Mesothelial cell of epicardium (in vitro differentiated cells): ENCODE measurements at regions not wholly inside any gene's neighbourhood (a gene's known extent, or its start where the extent isn't known, plus 50 kb on each side); places are given as distances from the start of the nearest gene placed in this dataset.

Experiments used
- DNase-seq, 2 experiments: peaks; one replicate each; pipeline ENCODE4 v3.0.0; 2021; ENCODE audit warnings: low spot score in 2 of 2; ENCODE audit not compliant: unreplicated experiment in 2 of 2
- H3K27ac Mint-ChIP-seq: 2 replicates; pipeline ENCODE4 v1.8.0; 2021; ENCODE audit warnings: mixed read lengths
- H3K27me3 Mint-ChIP-seq: 2 replicates; pipeline ENCODE4 v1.8.0; 2021; ENCODE audit warnings: low read depth, mixed read lengths
- H3K36me3 Mint-ChIP-seq: 2 replicates; pipeline ENCODE4 v1.8.0; 2021; ENCODE audit warnings: mixed read lengths
- H3K4me1 Mint-ChIP-seq: 2 replicates; pipeline ENCODE4 v1.8.0; 2021; ENCODE audit warnings: mixed read lengths
- H3K4me3 Mint-ChIP-seq: 2 replicates; pipeline ENCODE4 v1.8.0; 2021; ENCODE audit warnings: mild to moderate bottlenecking, moderate library complexity, mixed read lengths
- H3K9me3 Mint-ChIP-seq: 2 replicates; pipeline ENCODE4 v1.8.0; 2021; ENCODE audit warnings: mixed read lengths
- TF ChIP-seq, protein P1 (sequence below): fragments of 200-600 bp; sonication (generic); IDR thresholded peaks from one replicate; pipeline ENCODE4 v1.5.0; 2021; ENCODE audit warnings: antibody characterized with exemption; ENCODE audit not compliant: unreplicated experiment

GRCh38 chr3:132119531-132119930 lies 84.7 kb upstream of the CPNE4 start:
- H3K4me1 Mint-ChIP-seq = no peaks in the 10 kb centered on the region
- H3K4me3 Mint-ChIP-seq = no peak overlapping the region
- TF ChIP-seq, protein P1, sequence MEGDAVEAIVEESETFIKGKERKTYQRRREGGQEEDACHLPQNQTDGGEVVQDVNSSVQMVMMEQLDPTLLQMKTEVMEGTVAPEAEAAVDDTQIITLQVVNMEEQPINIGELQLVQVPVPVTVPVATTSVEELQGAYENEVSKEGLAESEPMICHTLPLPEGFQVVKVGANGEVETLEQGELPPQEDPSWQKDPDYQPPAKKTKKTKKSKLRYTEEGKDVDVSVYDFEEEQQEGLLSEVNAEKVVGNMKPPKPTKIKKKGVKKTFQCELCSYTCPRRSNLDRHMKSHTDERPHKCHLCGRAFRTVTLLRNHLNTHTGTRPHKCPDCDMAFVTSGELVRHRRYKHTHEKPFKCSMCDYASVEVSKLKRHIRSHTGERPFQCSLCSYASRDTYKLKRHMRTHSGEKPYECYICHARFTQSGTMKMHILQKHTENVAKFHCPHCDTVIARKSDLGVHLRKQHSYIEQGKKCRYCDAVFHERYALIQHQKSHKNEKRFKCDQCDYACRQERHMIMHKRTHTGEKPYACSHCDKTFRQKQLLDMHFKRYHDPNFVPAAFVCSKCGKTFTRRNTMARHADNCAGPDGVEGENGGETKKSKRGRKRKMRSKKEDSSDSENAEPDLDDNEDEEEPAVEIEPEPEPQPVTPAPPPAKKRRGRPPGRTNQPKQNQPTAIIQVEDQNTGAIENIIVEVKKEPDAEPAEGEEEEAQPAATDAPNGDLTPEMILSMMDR = no peak
- H3K27ac Mint-ChIP-seq = no peak overlapping the region
- no peaks in the 10 kb centered on the region for H3K27me3 Mint-ChIP-seq
- H3K9me3 Mint-ChIP-seq = peaks cover 20% of the 10 kb centered on the region
- no peak for DNase-seq
- no peaks in the 10 kb centered on the region for H3K36me3 Mint-ChIP-seq

- Mint-ChIP-seq H3K27ac (no peak overlapping the region), H3K4me1 (no peaks in the 10 kb centered on the region), H3K27me3 (no peaks in the 10 kb centered on the region), H3K9me3 (peaks cover 9% of the 10 kb centered on the region), H3K4me3 (no peak overlapping the region), H3K36me3 (no peaks in the 10 kb centered on the region)
- TF ChIP-seq, protein P1 = no peak
- DNase-seq = no peak
These were observed 89.3 kb upstream of the CPNE4 start for GRCh38 chr3:132124096-132124495.

DNA sequence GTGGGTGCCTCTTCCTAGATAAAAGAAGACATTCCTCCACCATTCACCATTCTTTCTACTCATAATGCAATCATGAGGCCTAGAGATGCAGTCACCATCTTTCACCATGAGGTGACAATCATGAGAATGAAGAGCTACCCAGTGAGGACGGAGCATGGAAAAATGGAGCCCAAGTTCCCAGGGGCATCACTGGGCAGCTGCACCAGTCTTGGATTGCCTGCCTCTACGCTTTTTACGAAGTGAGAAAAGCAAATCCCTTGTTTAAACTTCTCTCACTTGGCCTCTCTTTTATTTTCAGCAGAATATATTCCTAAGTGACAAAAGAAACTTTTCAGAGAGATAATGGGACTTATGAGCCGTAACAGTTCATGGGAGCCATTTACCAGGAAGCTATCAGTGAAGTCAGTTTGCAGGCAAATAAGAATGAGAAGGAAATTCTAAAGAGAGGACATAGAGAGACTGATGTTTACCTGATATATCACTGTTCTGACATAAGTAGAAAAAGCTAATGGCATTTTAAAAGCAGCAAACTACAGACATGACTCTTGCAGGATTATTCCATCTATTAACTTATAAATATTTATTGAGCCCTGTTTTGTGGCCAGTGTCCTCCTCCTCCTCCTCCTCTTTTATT lies 90.0 kb upstream of the CPNE4 start:
- Mint-ChIP-seq H3K4me1 (no peaks in the 10 kb centered on the region), H3K27me3 (no peaks in the 10 kb centered on the region), H3K36me3 (no peaks in the 10 kb centered on the region), H3K4me3 (no peak overlapping the region), H3K27ac (no peak overlapping the region), H3K9me3 (peaks cover 9% of the 10 kb centered on the region)
- DNase-seq = no peak
- TF ChIP-seq, protein P1 = no peak

DNA sequence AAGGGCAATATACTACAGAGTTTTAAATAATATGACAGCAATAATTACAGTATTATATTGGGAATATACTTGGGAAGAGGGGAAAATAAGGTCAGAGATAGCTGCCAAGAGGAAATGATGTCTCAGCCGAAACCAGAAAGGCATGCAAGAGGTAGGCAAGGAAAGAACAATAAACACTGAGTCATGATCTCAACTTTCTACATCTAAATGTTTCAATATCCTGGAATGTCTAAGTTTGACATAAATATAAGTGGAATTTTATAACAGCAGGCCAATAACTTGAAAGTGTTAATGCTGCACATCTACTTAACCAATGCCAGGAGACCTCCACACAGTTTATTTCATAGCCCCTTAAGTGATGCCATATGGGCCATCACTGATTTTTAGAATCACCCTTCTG lies 99.8 kb upstream of the CPNE4 start:
- Mint-ChIP-seq H3K36me3 (no peaks in the 10 kb centered on the region), H3K27ac (no peak overlapping the region), H3K4me3 (no peak overlapping the region), H3K4me1 (no peaks in the 10 kb centered on the region), H3K9me3 (no peaks in the 10 kb centered on the region), H3K27me3 (peaks cover 31% of the 10 kb centered on the region)
- TF ChIP-seq, protein P1 = no peak
- no peak for DNase-seq

GRCh38 chr3:132135628-132136333 lies 101.0 kb upstream of the CPNE4 start:
- Mint-ChIP-seq H3K9me3 (peaks cover 4% of the 10 kb centered on the region), H3K27me3 (peaks cover 29% of the 10 kb centered on the region), H3K4me3 (no peak overlapping the region), H3K4me1 (no peaks in the 10 kb centered on the region), H3K27ac (no peak overlapping the region), H3K36me3 (no peaks in the 10 kb centered on the region)
- TF ChIP-seq, protein P1 = no peak
- DNase-seq = no peak
